IMR-90 (cell line): ENCODE measurements at regions not wholly inside any gene's neighbourhood (a gene's known extent, or its start where the extent isn't known, plus 50 kb on each side); places are given as distances from the start of the nearest gene placed in this dataset.

Experiments
- CEBPB ChIP-seq: IDR thresholded peaks from 2 replicates; pipeline ENCODE4 v1.6.1; 2012; ENCODE audit warnings: low read depth, low read length, improper control_type of control experiment
- POLR2A ChIP-seq: IDR thresholded peaks from 2 replicates; pipeline ENCODE4 v1.6.1; 2012; ENCODE audit warnings: mild to moderate bottlenecking, low read depth, low read length
- RFX5 ChIP-seq: IDR thresholded peaks from 2 replicates; pipeline ENCODE4 v1.8.0; 2012; ENCODE audit warnings: low read depth, mild to moderate bottlenecking, low read length, moderate library complexity
- TF ChIP-seq, protein P1 (sequence below): conservative IDR thresholded peaks from 2 replicates; pipeline ENCODE4 v1.5.1; 2012; ENCODE audit warnings: mild to moderate bottlenecking, low read depth, low read length, improper control_type of control experiment
- TF ChIP-seq, protein P2 (sequence below): fragments of 150-350 bp; IDR thresholded peaks from 2 replicates; pipeline ENCODE4 v1.6.1; 2016; ENCODE audit warnings: low read depth, mild to moderate bottlenecking, low read length, moderate library complexity, borderline replicate concordance

DNA sequence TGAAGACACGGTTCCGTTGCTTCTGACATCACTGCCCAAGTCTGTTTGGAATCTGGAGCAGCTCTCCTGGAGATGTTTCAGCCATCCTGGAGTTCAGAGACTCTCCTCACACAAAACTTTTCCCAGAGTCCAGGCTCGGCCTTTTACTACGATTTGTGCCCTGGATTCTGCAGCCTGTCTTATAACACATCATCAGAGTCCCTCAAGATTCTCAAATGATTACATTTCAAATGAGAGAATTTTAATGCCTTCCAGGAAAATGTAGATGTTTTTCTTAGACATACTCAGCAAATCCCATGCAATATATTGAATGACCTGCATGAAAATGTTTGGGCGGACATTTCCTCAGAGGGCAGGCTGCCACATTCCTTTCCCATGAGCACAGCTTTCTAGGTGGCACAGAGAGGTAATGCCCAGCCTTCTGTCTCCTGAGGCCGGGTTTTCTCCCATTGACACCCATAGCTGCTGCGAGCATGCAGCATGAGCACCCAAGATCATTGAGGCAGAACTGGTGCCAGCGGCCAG, 129.1 kb downstream of the SNX19 start:
- TF ChIP-seq, protein P1, sequence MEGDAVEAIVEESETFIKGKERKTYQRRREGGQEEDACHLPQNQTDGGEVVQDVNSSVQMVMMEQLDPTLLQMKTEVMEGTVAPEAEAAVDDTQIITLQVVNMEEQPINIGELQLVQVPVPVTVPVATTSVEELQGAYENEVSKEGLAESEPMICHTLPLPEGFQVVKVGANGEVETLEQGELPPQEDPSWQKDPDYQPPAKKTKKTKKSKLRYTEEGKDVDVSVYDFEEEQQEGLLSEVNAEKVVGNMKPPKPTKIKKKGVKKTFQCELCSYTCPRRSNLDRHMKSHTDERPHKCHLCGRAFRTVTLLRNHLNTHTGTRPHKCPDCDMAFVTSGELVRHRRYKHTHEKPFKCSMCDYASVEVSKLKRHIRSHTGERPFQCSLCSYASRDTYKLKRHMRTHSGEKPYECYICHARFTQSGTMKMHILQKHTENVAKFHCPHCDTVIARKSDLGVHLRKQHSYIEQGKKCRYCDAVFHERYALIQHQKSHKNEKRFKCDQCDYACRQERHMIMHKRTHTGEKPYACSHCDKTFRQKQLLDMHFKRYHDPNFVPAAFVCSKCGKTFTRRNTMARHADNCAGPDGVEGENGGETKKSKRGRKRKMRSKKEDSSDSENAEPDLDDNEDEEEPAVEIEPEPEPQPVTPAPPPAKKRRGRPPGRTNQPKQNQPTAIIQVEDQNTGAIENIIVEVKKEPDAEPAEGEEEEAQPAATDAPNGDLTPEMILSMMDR = no peak
- no peak for TF ChIP-seq RFX5
- no peak for TF ChIP-seq POLR2A
- TF ChIP-seq, protein P2, sequence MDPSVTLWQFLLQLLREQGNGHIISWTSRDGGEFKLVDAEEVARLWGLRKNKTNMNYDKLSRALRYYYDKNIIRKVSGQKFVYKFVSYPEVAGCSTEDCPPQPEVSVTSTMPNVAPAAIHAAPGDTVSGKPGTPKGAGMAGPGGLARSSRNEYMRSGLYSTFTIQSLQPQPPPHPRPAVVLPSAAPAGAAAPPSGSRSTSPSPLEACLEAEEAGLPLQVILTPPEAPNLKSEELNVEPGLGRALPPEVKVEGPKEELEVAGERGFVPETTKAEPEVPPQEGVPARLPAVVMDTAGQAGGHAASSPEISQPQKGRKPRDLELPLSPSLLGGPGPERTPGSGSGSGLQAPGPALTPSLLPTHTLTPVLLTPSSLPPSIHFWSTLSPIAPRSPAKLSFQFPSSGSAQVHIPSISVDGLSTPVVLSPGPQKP = no peak
- TF ChIP-seq CEBPB = no peak
